ENCODE measurements at regions not wholly inside any gene's neighbourhood (a gene's known extent, or its start where the extent isn't known, plus 50 kb on each side); places are given as distances from the start of the nearest gene placed in this dataset.

- ChIA-PET POLR2A (no interaction called here), CTCF (no interaction called here)
- no peaks in the 10 kb centered on the region for H3K27me3 Mint-ChIP-seq
- H4K20me1 ChIP-seq (ENCODE audit: control insufficient read depth, insufficient read depth, low read length, poor library complexity, severe bottlenecking) = no peaks in the 10 kb centered on the region
- H3K9me3 ChIP-seq (ENCODE audit: control extremely low read depth in 1 of 3, control insufficient read depth in 2 of 3, insufficient read depth in 1 of 3, low read length in 2 of 3) = no peaks in the 10 kb centered on the region
- no peak overlapping the region for H2AFZ ChIP-seq (ENCODE audit: insufficient read depth, low read depth, low read length, poor library complexity, severe bottlenecking)
- no CpG with 5 or more reads among the region's 2 CpGs for WGBS (ENCODE audit: insufficient coverage)
- intact Hi-C loops (cut with micrococcal nuclease) = no loop called here
- no peak overlapping the region for H3K4me3 Mint-ChIP-seq
- TF ChIP-seq CTCF (IDR thresholded peaks at IDR 0.05) = no peak
- no peak for TF ChIP-seq EZH2 (IDR thresholded peaks at IDR 0.05; ENCODE audit: borderline replicate concordance, insufficient read depth, low read depth, low read length, poor library complexity, severe bottlenecking)
- H3K4me2 ChIP-seq (replicated peaks; ENCODE audit: low read depth, low read length, poor library complexity, severe bottlenecking) = no peak overlapping the region
- H3K36me3 ChIP-seq (replicated peaks in 1 of 2; ENCODE audit: control extremely low read depth in 1 of 2, control insufficient read depth in 1 of 2, extremely low read depth in 1 of 2, insufficient read depth in 2 of 2, low read length in 1 of 2) = no peaks in the 10 kb centered on the region
- no peak overlapping the region for H3K27ac ChIP-seq (ENCODE audit: low read length in 2 of 2)
- H3K4me1 Mint-ChIP-seq = no peaks in the 10 kb centered on the region
- DNase-seq = no peak
- H3K9ac ChIP-seq (ENCODE audit: low read length) = no peak overlapping the region
- no peaks in the 10 kb centered on the region for H3K27me3 ChIP-seq (replicated peaks in 1 of 4; ENCODE audit: control extremely low read depth in 1 of 4, control insufficient read depth in 3 of 4, insufficient read depth in 4 of 4, low read length in 3 of 4)
- no peaks in the 10 kb centered on the region for H3K4me1 ChIP-seq (ENCODE audit: control insufficient read depth in 2 of 2, insufficient read depth in 2 of 2, low read length in 2 of 2)
- no peak overlapping the region for H3K27ac Mint-ChIP-seq
- no peak for ATAC-seq (ENCODE audit: low read depth)
- H3K4me3 ChIP-seq (ENCODE audit: control extremely low read depth in 1 of 5, extremely low read depth in 1 of 5, insufficient read depth in 1 of 5, low read depth in 2 of 5, low read length in 4 of 5) = no peak overlapping the region
- H3K9me3 Mint-ChIP-seq (ENCODE audit: insufficient read depth) = peaks cover 2% of the 10 kb centered on the region
- H3K79me2 ChIP-seq (ENCODE audit: control insufficient read depth, insufficient read depth, low read length) = no peaks in the 10 kb centered on the region
Observed at GRCh38 chr4:149101649-149102048, 659.4 kb upstream of the NR3C2 start.

- intact Hi-C loops (cut with micrococcal nuclease) = no loop called here
- no CpG with 5 or more reads among the region's 1 CpG for whole genome bisulfite sequencing (ENCODE audit: insufficient coverage)
Observed at GRCh38 chr4:149095811-149096210, 653.6 kb upstream of the NR3C2 start.

More at GRCh38 chr4:149095811-149096210, 653.6 kb upstream of the NR3C2 start:
- Histone ChIP-seq H3K9ac (ENCODE audit: low read length) (no peak overlapping the region), H2AFZ (ENCODE audit: insufficient read depth, low read depth, low read length, poor library complexity, severe bottlenecking) (no peak overlapping the region), H3K9me3 (ENCODE audit: control extremely low read depth in 1 of 3, control insufficient read depth in 2 of 3, insufficient read depth in 1 of 3, low read length in 2 of 3) (peaks cover 0 to 9% (median 0%) of the 10 kb centered on the region in 3 donors), H3K79me2 (ENCODE audit: control insufficient read depth, insufficient read depth, low read length) (no peaks in the 10 kb centered on the region), H3K36me3 (replicated peaks in 1 of 2; ENCODE audit: control extremely low read depth in 1 of 2, control insufficient read depth in 1 of 2, extremely low read depth in 1 of 2, insufficient read depth in 2 of 2, low read length in 1 of 2) (no peaks in the 10 kb centered on the region), H3K4me3 (ENCODE audit: control extremely low read depth in 1 of 5, extremely low read depth in 1 of 5, insufficient read depth in 1 of 5, low read depth in 2 of 5, low read length in 4 of 5) (no peak overlapping the region), H3K27ac (ENCODE audit: low read length in 2 of 2) (no peak overlapping the region), H3K4me1 (ENCODE audit: control insufficient read depth in 2 of 2, insufficient read depth in 2 of 2, low read length in 2 of 2) (no peaks in the 10 kb centered on the region), H4K20me1 (ENCODE audit: control insufficient read depth, insufficient read depth, low read length, poor library complexity, severe bottlenecking) (no peaks in the 10 kb centered on the region), H3K27me3 (replicated peaks in 1 of 4; ENCODE audit: control extremely low read depth in 1 of 4, control insufficient read depth in 3 of 4, insufficient read depth in 4 of 4, low read length in 3 of 4) (no peaks in the 10 kb centered on the region), H3K4me2 (replicated peaks; ENCODE audit: low read depth, low read length, poor library complexity, severe bottlenecking) (no peak overlapping the region)
- Mint-ChIP-seq H3K27ac (no peak overlapping the region), H3K27me3 (no peaks in the 10 kb centered on the region), H3K9me3 (ENCODE audit: insufficient read depth) (peaks cover 5% of the 10 kb centered on the region), H3K4me1 (no peaks in the 10 kb centered on the region), H3K4me3 (no peak overlapping the region)
- ATAC-seq (ENCODE audit: low read depth) (no peak), DNase-seq (no peak)
- POLR2A ChIA-PET = no interaction called here
- CTCF ChIA-PET = no interaction called here
- TF ChIP-seq EZH2 (IDR thresholded peaks at IDR 0.05; ENCODE audit: borderline replicate concordance, insufficient read depth, low read depth, low read length, poor library complexity, severe bottlenecking) (no peak), CTCF (IDR thresholded peaks at IDR 0.05) (no peak)

Measured in B cell (primary cell).